ENCODE measurements at regions not wholly inside any gene's neighbourhood (a gene's known extent, or its start where the extent isn't known, plus 50 kb on each side); places are given as distances from the start of the nearest gene placed in this dataset.

GRCh38 chr16:59179446-59180082 is 445.4 kb upstream of the GOT2 start:
- no peak overlapping the region for H3K4me3 ChIP-seq (ENCODE audit: low read depth, low read length)

GRCh38 chr16:59173408-59173831 is 439.3 kb upstream of the GOT2 start:
- ChIA-PET CTCF (no interaction called here), POLR2A (no interaction called here)
- no peak for DNase-seq (ENCODE audit: low read depth)
- no peak overlapping the region for H3K4me3 ChIP-seq (ENCODE audit: low read depth, low read length)
- H3K27me3 ChIP-seq (ENCODE audit: control insufficient read depth, insufficient read depth, low read length), result no peaks in the 10 kb centered on the region
- no peaks in the 10 kb centered on the region for H3K36me3 ChIP-seq (ENCODE audit: control insufficient read depth, insufficient read depth, low read length)
- TF ChIP-seq CTCF (IDR thresholded peaks at IDR 0.05; ENCODE audit: insufficient read depth, low read depth, low read length), result no peak

More at GRCh38 chr16:59179446-59180082, 445.4 kb upstream of the GOT2 start:
- CTCF ChIA-PET, result interaction anchor here (0.6 kb wide), 1 partner anchor 1316 kb away, joined by 3 read pairs; no protein-coding TSS in a partner anchor
- no peak for TF ChIP-seq CTCF (IDR thresholded peaks at IDR 0.05; ENCODE audit: insufficient read depth, low read depth, low read length)
- DNase-seq (ENCODE audit: low read depth), result no peak
- no peaks in the 10 kb centered on the region for H3K36me3 ChIP-seq (ENCODE audit: control insufficient read depth, insufficient read depth, low read length)
- no peaks in the 10 kb centered on the region for H3K27me3 ChIP-seq (ENCODE audit: control insufficient read depth, insufficient read depth, low read length)
- POLR2A ChIA-PET, result no interaction called here

GRCh38 chr16:59170099-59170712 is 436.1 kb upstream of the GOT2 start:
- CTCF ChIA-PET, result interaction anchor here (0.9 kb wide), 1 partner anchor 8 kb away, joined by 3 read pairs; no protein-coding TSS in a partner anchor
- Histone ChIP-seq H3K36me3 (ENCODE audit: control insufficient read depth, insufficient read depth, low read length) (no peaks in the 10 kb centered on the region), H3K27me3 (ENCODE audit: control insufficient read depth, insufficient read depth, low read length) (no peaks in the 10 kb centered on the region), H3K4me3 (ENCODE audit: low read depth, low read length) (no peak overlapping the region)
- TF ChIP-seq CTCF (IDR thresholded peaks at IDR 0.05; ENCODE audit: insufficient read depth, low read depth, low read length), result no peak
- no peak for DNase-seq (ENCODE audit: low read depth)
- POLR2A ChIA-PET, result no interaction called here

- no peaks in the 10 kb centered on the region for H3K27me3 ChIP-seq (ENCODE audit: control insufficient read depth, insufficient read depth, low read length)
- no peaks in the 10 kb centered on the region for H3K36me3 ChIP-seq (ENCODE audit: control insufficient read depth, insufficient read depth, low read length)
- ChIA-PET POLR2A (no interaction called here), CTCF (no interaction called here)
- H3K4me3 ChIP-seq (ENCODE audit: low read depth, low read length), result no peak overlapping the region
- DNase-seq (ENCODE audit: low read depth), result no peak
- no peak for TF ChIP-seq CTCF (IDR thresholded peaks at IDR 0.05; ENCODE audit: insufficient read depth, low read depth, low read length)
Observed at GRCh38 chr16:59169168-59169567, 435.1 kb upstream of the GOT2 start.

GRCh38 chr16:59168461-59169114 is 434.5 kb upstream of the GOT2 start:
- CTCF ChIA-PET, result no interaction called here
- Histone ChIP-seq H3K36me3 (ENCODE audit: control insufficient read depth, insufficient read depth, low read length) (no peaks in the 10 kb centered on the region), H3K27me3 (ENCODE audit: control insufficient read depth, insufficient read depth, low read length) (no peaks in the 10 kb centered on the region), H3K4me3 (ENCODE audit: low read depth, low read length) (no peak overlapping the region)
- POLR2A ChIA-PET, result no interaction called here
- no peak for DNase-seq (ENCODE audit: low read depth)
- TF ChIP-seq CTCF (IDR thresholded peaks at IDR 0.05; ENCODE audit: insufficient read depth, low read depth, low read length), result no peak

Data from BJ (cell line).